Embryonic facial prominence (tissue), 1 donor: ENCODE measurements at regions not wholly inside any gene's neighbourhood (a gene's known extent, or its start where the extent isn't known, plus 50 kb on each side); places are given as distances from the start of the nearest gene placed in this dataset.

Experiments used
- DNase-seq: peaks from one replicate; pipeline ENCODE4 v3.0.0-alpha.2; 2016; ENCODE audit errors: extremely low spot score

DNA sequence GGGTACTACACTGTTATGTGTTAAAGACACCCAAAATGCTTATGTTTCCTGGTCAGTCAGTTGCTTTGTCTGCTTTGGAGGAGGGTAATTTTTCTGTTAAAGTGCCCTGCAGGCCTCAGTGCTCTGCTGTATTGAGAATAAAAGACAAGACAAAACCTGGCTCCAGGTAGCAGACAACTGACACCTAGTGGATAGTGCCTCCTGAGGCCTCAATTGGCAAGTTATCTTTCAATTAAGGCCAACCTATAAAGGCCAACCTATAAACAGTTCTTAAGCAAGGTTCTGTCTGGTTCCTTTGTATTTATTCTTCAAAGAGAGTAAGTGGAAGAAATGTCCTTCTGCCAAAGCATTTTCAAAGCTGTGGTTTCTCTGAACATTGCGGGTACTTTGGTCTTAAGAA is 773.8 kb downstream of the MECOM start:
- DNase-seq = no peak

DNA sequence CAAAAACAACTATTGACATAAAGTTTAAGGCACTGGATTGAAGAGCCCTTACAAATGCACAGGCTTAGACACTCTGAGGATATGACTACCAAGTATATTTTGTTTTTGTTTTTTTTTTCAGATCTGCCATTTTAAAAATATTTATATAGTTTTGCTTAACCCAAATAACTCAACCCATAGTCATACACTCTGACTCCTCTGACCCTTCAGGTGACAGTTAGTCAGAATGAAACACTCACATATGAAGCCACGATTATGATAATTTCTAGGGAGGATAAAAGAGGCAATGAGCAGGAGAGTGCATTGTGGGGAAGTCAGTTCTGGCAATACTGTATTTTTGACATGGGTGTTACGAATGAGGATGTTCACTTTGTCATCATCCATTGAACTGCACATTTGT is 774.7 kb downstream of the MECOM start:
- no peak for DNase-seq

DNA sequence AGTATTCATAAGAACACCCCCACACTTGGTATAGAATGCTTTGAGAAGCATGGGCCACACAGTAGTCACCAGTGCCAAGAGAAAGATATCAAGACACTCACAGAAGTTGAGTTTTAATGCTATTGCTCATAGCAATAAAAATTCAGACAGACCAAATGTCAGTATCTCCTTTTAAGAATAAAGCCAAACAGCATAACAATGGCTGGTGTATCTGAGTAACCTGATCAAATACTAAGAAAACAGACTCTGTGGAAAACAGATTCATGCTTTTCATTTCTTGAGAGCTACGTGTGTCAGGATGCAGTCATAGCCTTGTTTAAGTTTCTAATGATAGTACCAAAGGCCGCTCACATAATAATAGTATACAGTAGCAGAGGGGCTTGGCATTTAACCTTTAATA is 778.5 kb downstream of the MECOM start:
- DNase-seq = no peak

DNA sequence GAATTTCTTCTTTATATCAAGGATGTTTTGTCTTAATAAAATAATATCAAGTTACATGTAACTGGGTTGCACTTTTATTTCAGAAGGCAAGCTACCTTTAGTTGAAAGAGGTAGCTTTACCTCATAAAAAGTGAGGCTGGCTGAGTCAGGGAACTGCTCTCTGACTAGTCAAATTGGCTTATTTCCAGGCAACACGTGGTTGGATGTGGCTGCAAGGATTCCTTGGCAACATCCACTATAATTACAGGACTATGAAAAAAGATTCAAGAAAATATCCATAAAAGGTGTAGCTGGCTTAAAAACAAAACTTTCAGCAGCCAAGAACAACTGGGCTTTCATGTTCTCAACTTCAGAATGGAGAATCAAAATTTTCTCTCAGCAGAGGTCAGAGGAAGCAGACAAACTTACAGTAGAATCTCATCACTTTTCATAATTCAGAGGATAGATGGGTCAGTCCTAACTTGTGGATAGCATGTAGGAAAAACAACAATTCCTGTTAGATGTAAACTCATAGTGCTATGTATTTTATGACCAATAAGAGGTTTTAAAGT is 779.1 kb downstream of the MECOM start:
- DNase-seq = peak; percentile 11

DNA sequence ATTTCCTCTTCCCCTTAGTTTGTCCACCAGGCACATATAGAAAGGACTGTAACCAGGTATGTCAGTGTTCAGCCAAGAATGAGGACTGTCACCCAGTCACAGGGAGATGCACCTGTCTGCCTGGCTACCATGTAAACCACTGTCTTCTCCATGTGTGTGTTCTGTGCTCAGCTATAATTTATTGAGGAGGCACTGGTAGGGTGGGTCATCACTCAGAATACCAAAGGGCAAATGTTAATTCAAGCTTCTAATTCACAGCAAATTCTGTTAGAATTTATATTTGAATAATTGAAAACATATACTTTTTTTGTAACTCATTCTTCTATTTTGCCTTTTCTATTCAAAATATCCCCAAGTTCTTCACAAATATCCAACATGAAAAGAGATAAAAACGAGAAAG is 780.4 kb downstream of the MECOM start:
- no peak for DNase-seq

DNA sequence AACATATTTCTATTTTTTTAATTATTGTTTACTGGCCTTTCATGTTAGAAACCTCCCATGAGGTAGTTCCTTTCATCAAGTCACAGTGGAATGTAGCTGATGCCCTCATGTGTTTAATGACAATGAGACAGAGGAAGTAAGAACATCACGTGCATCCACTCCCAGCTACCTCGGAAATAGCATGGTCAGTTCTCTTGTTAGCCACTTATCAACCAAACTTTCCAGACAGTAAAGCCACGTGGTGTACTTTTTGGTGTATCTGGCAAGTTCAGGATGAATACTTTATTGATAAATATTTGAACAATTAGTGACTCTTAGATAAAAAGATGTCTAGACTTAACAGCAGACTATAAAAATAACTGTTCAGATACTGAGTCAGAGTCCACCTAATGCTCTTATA is 781.7 kb downstream of the MECOM start:
- DNase-seq = no peak

DNA sequence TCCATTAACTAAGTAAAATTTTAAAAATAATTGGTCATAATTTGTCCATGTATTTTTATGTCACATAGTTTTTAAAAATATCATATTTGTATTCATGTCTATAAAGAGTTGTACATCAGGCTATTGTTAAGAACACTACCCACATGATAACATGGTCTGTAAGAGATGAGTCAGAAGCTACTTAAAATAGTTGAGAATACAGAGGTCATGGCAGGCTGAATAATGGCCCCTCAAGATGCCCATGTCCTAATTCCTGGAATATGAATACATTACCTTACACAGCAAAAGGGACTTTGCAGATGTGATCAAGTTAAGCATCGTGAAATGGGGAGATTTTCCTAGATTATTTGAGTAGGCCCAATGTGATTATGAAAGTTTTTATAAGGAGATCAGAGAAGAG is 782.9 kb upstream of the GOLIM4 start:
- no peak for DNase-seq

DNA sequence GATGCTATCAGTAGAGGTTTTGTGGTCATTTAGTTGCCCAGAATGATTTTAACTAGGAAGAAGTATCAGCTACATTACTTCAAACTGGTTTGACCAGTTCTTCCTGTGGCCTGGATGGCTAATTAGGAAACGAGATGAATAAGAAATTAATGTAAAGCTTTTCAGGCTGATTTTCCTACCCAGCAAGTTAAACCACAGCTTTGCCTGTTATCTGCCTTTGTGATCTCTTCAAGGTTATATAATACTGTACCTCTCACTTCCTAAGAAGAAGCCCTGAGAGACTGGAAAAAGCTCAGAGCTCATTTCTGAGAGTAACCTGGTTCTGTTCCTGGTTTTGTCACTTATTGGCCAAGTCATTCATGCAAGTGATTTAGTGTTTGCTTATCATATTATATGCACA is 782.2 kb upstream of the GOLIM4 start:
- no peak for DNase-seq

DNA sequence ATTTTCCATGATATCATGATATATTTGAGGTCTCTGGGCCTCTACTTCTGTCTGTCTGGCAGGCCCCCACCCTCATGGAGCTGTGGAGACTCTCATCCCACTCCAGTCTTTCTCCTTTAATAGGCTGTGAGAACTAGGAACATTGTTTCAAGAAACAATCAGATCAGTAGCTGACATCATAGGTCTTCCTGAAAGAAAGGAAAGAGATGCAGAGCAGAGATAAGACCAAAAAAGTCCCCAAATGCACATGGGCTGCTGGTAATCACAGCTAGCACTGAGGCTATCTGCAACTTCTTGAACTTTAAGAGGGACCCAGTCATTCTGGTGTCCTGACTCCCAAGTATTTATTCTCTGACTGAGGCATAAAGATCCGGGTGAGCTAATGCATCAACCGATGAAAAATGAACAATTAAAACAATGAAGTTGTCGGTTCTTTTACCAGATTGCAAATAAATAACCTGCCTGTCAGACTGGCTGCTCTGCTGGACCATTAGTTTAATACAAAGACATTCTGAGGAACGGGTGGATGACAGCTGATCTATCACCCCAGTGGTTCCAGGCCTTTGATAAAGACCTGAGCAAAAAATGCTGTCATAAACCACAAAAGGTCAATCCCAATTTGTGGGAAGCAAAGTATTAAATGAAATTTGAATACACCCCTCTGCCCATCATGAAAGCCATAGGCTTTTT is 780.8 kb upstream of the GOLIM4 start:
- no peak for DNase-seq

DNA sequence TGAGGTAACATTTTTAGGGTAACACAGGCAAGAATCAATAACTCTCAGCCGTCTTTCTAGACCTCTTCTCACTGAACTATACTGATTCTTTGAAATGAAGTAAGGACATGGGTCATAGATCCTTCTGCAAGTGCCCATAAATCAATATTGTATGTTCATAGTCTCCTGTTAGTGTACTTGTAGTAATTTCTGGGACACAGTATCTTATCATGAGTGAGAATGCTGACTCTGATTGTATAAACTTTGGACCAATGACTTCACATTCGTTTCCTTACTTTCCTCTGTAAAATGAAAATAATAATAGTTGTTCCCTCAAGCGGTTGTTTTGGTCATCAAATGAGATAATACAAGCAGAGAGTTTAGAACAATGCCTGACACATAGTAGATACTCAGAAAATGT is 777.1 kb upstream of the GOLIM4 start:
- no peak for DNase-seq

DNA sequence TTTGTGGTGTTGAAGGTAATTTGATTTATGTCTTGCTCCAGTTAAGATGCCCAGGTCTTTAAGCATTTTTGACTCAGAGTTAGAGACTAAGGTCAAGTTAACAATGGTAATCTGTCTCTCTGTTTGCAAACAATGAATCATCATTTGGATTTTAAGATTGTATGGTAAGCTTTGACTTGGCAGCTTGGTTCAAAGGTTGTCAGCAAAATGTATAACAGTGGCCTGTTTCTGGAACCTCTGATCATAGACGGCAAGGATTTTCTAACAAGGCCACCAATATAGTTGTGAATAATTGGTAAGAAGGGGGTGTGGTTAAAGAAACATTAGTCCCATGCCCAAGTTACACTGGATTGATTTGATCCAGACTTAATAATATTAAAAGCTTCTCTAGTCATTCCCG is 775.2 kb upstream of the GOLIM4 start:
- DNase-seq = no peak

DNA sequence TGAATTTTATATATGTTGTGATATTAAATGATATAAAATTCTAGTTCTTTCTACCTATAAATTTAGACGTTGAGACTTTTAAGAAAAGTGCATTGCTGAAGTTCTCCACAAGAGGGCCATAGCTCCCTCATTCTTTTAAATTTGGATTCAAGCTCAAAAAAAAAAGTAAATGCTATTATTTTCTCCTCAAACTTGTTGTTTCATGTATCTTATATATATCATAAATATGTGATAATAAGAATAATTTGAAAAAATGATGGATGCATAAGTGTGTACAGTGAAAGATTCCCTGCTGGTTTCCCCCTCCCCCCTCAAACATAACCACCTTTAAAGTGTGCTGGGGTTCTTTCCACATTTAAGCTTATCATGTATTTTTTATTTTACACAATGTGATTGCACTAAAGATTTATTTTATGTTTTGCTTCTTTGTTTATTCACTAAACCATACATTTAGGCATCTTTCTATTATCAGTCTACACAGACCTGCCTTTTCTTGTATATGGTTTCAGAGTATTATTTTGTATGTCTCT is 769.4 kb upstream of the GOLIM4 start:
- no peak for DNase-seq

DNA sequence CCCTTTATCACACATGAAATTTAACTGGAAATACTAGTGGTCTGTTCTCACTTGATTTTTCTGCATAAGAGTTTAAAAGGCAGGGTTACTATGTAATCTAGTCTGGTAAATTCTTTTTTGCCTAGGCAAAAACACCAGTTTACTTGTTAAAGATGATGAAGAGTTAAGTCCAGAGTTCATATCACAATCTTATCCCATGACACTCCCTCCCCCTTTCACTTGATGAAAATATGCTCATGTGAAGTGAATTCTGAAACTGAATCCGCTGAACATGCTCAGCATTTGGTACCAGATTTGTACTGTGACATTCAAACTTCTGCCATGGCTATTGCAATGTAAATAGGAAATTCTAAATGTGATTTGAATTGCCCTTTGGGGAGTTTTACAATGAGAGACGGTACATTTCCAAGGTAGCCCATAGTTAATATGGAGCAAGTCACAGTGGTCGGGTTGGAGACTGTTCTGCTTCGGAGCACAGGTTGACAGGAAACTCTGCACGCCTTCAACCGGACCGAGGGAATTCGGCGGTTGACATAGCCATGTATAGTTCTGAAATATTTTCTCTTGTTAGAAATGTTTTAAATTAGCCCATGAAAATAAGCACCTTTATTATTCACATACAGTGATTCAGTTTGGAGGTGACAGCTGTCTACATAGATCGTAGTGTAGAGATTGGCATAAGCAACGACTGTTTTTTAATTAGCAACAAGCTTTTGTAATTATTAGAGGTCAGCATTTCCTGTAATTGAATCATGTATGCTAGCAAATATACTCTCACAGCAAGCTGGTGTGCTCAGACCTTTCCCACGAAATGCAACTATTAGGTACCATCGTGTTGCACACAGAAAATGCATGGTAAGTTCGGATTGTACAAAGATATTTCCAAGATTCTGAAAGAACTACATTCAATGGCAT is 768.6 kb upstream of the GOLIM4 start:
- DNase-seq = no peak

DNA sequence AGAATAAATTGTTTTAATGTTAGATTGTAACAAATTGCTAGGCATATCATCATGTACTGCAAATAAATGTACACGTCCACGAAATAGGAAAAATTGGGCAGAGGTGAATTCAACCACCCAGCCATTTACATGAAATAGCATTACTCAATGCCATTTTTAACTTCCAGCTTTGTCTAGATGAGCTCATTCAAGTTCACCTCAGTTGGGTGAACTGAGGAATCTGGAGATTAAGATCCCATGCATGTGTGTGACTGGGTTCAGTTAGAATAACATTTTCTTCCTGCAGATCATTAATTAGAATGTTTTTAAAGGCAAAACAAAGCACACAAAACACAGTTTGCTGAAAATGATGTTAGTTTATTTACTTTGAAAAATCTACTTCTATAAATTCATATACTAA is 767.8 kb upstream of the GOLIM4 start:
- DNase-seq = no peak

DNA sequence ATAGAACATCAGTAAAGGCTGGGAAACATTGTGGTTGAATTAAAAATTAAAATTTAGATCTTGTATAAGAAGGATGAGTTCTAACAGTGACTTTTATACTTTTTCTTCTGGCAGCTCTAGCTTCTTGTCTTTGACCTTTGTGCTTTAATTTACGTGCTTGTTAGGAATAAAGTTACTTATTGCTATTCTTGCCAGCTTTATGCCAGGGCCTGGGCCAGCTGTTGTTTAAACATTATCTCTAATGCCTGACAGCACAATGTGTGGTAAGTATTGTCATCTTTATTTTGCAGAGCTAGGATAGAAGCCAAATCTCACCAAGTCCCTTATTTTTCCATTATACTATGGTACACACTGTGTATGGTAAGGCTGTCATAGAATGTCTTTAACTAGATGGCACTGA is 766.7 kb upstream of the GOLIM4 start:
- no peak for DNase-seq

DNA sequence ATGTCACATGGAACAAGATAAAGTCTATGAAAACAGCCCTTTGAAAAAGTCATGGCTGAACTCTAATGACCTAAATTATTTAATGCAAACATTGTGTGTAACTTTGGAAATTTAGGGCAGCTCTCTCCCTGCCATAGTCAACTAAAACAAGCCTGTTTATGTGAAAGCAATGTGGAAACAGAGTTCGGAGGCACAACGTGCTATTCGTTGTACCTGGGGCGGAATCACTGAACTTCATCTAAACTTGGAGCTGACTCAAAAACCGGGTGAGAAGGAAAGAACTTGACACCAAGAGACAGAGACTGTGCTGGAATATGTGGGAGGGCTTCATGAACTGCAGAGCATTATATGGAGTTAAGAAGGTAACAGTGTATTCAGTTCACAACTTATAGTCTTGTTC is 764.9 kb upstream of the GOLIM4 start:
- DNase-seq = no peak

DNA sequence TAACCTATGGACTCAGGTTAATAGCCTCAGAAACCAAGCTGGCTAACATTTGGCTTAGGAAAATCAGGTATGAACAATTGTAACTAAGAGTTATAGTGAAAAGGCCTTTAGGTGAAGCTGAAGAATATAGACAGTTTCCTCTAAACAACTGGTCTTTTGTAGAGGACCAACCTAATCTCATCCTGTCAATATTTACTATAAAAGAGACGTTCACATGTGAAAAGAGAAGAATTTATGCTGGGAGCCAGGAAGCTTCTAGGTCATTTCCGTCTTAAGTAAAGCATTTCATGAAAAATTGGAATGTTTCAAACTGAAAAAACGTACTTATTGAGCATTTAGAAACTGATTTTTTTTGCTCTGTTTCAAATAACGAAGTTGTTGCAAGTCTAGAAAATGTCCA is 764.3 kb upstream of the GOLIM4 start:
- DNase-seq = no peak

DNA sequence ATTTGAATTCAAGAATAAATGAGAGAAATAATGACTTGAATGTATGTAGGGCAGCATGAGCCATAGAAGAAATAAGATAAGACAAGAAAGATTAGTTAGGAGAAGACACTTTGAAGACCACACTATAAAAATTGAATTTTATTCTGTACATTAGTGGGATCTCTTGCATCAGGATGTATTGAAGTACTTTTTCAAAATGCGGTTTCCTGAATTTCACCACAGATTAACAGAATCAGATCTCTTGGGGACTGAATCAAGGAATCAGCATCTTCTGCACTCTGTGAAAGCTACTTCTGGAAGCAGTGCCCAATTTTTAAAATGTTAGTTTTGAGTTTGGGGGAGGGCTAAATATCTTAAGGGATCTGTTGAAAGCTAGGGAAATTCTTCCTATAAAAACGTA is 763.9 kb upstream of the GOLIM4 start:
- DNase-seq = no peak

DNA sequence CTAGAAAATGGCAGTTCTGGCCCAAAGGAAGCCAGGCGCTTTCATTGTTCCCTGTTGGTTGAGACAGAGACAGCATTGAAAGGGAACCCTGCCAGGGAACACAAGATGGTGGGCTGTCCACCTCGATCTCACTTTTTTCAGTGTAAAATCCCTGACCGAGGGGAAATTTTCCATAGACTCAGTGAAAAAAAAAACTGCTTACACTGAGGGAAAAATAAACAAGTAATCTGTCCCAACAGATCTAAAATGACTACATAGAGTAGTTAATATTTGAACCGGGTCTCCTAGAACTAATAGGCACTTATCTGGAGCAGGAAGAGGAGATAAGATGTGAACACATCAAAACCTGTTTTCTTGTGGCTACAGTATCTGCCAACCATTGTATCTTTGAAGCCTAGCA is 763.4 kb upstream of the GOLIM4 start:
- DNase-seq = no peak

DNA sequence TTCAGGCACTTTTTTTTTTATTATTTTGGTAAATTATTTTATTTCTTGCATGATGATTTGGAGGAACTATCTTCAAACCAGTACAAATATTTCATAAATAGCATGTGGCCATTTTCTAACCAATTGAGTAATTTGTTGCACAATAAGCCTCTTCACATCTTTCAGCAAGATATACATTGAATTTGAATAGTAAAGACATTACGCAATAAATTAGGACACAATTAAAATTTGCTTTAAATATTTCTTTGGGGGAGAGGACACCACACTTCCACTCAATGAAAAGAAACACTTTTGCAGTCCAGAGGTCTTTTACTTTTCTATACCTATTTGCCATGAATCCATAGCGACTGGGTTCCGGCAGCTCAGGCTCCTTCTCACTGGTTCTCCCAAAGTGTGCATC is 762.6 kb upstream of the GOLIM4 start:
- no peak for DNase-seq

DNA sequence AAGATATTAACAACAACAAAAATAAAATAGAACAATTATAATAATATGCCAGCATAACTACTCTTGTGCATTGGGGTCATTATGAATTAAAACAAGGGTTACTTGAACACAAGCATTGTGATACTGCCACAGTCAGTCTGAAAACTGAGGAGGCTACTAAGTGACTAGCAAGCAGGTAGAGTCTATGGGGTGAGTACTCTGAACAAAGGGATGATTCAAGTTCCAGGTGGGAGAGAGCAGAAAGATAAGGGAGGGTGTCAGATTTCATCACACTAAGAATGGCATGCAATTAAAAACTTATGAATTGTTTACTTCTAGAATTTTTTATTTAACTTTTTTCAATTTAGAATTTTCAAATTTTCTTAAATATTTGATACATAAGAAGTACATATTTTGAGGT is 754.4 kb upstream of the GOLIM4 start:
- no peak for DNase-seq

DNA sequence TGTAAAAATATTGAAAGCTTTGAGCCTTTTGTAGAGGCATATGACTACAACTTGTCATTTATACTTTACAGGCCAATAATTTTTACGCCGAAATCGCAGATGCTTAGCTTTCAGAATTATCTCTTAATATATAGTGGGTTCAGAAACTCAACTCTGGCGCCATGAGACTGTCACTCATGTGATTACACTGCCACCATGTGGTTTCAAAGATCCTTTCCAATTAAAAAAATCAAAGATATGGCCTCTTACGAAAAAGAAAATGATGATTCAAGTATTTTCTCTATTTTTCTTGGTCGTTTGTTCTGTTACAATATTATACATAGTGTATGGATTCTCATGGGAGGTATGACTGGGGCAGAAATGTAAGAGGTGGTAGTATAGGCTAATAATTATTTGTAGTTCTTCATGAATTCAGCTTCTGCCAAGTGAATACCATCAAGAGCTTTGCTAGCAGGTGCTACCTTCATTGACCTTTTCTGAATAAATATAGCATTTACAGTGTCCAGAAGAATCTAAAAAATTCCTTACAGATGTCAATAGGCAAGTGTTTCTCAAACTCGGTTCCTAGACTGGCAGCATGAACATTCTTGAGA is 751.7 kb upstream of the GOLIM4 start:
- DNase-seq = peak; percentile 26
